Esophagus squamous epithelium (tissue), 4 donors: ENCODE measurements at regions not wholly inside any gene's neighbourhood (a gene's known extent, or its start where the extent isn't known, plus 50 kb on each side); places are given as distances from the start of the nearest gene placed in this dataset.

Experiments
- POLR2A ChIP-seq, 4 donors: fragments of 450-650 bp; IDR thresholded peaks; one replicate each; pipeline ENCODE4 v1.6.1; 2017; ENCODE audit warnings: antibody characterized with exemption in 4 of 4, mild to moderate bottlenecking in 4 of 4, moderate library complexity in 3 of 4
- TF ChIP-seq, protein P1 (sequence below), 6 experiments: fragments of 450-650 bp in 4 of 6; fragments of 200-600 bp in 2 of 6; sonication (generic) in 2 of 6; IDR thresholded peaks; one replicate each; pipeline ENCODE4 v1.5.1; 2016 to 2019; ENCODE audit warnings: antibody characterized with exemption in 6 of 6, mild to moderate bottlenecking in 4 of 6, moderate library complexity in 4 of 6

- TF ChIP-seq, protein P1, sequence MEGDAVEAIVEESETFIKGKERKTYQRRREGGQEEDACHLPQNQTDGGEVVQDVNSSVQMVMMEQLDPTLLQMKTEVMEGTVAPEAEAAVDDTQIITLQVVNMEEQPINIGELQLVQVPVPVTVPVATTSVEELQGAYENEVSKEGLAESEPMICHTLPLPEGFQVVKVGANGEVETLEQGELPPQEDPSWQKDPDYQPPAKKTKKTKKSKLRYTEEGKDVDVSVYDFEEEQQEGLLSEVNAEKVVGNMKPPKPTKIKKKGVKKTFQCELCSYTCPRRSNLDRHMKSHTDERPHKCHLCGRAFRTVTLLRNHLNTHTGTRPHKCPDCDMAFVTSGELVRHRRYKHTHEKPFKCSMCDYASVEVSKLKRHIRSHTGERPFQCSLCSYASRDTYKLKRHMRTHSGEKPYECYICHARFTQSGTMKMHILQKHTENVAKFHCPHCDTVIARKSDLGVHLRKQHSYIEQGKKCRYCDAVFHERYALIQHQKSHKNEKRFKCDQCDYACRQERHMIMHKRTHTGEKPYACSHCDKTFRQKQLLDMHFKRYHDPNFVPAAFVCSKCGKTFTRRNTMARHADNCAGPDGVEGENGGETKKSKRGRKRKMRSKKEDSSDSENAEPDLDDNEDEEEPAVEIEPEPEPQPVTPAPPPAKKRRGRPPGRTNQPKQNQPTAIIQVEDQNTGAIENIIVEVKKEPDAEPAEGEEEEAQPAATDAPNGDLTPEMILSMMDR (IDR thresholded peaks at IDR 0.05), result no peak
- no peak for TF ChIP-seq POLR2A (IDR thresholded peaks at IDR 0.05)
Measured at GRCh38 chr2:226018641-226019040, 619.1 kb downstream of the NYAP2 start.
